ENCODE measurements at regions not wholly inside any gene's neighbourhood (a gene's known extent, or its start where the extent isn't known, plus 50 kb on each side); places are given as distances from the start of the nearest gene placed in this dataset.

DNA sequence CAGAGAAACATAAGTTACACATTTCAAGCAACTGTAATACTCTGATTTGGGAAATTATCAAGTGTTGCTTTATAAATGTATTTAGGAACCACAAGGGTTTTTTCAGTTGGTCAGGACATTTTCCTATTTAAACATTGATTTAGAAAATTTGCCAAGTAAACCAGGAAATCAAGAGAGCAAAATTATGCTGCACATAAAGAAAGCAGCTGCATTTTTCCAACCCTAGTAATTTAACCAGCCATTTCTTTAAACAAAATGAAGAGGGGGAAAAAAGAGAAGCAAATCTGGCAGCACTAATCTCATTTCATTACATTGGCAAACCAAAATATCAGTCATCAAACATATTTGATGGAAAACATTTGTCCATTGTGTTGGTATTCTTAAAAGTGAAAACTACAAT is 271.4 kb downstream of the TLE1 start:
- Histone ChIP-seq H2AK5ac (ENCODE audit: low read length, severe bottlenecking) (no peak overlapping the region), H3K4ac (ENCODE audit: low read depth in 1 of 2, low read length in 2 of 2) (no peak overlapping the region), H3K36me3 (ENCODE audit: control insufficient read depth in 1 of 2, insufficient read depth in 2 of 2, low read depth in 1 of 2, low read length in 2 of 2) (no peaks in the 10 kb centered on the region), H3K23ac (ENCODE audit: low read length in 2 of 2) (no peak overlapping the region), H3K14ac (ENCODE audit: low read length in 2 of 2) (no peak overlapping the region), H3K9ac (ENCODE audit: low read length) (no peak overlapping the region), H2AFZ (ENCODE audit: low read depth, low read length) (no peak overlapping the region), H3K27ac (ENCODE audit: low read length, poor library complexity, severe bottlenecking) (no peak overlapping the region), H2BK12ac (ENCODE audit: low read length in 2 of 2) (no peak overlapping the region), H3K4me1 (ENCODE audit: control insufficient read depth, insufficient read depth, low read depth, low read length) (no peaks in the 10 kb centered on the region), H3K27me3 (ENCODE audit: control insufficient read depth in 1 of 2, insufficient read depth in 1 of 2, low read length in 2 of 2) (no peaks in the 10 kb centered on the region), H3K4me3 (ENCODE audit: insufficient read depth in 1 of 2, low read depth in 1 of 2, low read length in 2 of 2) (no peak overlapping the region), H4K8ac (ENCODE audit: low read length) (no peak overlapping the region), H4K91ac (ENCODE audit: low read length) (no peak overlapping the region), H2BK120ac (ENCODE audit: low read depth, low read length) (no peak overlapping the region), H3K4me2 (ENCODE audit: low read length, poor library complexity, severe bottlenecking) (no peak overlapping the region), H3K79me1 (replicated peaks; ENCODE audit: low read length, poor library complexity, severe bottlenecking) (no peaks in the 10 kb centered on the region), H2BK15ac (ENCODE audit: low read depth, poor library complexity, severe bottlenecking) (no peak overlapping the region), H2BK5ac (ENCODE audit: low read depth, low read length, poor library complexity, severe bottlenecking) (no peak overlapping the region), H3K18ac (ENCODE audit: low read depth in 1 of 2, low read length in 2 of 2) (no peak overlapping the region), H3K9me3 (ENCODE audit: control insufficient read depth, low read length) (peaks cover 26% of the 10 kb centered on the region)
- DNase-seq: no peak

DNA sequence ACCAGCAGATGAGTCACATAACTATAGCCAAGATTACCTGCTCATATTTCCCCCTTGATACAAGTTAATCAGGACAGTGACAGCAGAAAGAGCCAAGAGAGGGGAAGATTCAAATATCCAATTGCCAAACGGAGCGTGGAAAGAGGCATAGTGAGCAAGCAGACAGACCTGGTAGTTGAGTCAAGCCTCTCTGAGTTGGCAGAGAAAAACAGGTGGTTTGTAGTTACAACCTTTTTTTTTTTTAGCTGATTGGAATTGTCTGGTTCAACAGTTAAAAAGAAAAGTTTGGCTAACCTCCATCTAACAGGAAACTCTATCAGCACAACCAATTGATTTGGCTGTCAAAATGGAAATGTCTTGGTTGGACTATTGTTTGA is 272.1 kb downstream of the TLE1 start:
- no peak overlapping the region for H3K4ac ChIP-seq (ENCODE audit: low read depth in 1 of 2, low read length in 2 of 2)
- no peak overlapping the region for H3K14ac ChIP-seq (ENCODE audit: low read length in 2 of 2)
- H3K9me3 ChIP-seq (ENCODE audit: control insufficient read depth, low read length): peaks cover 26% of the 10 kb centered on the region
- no peaks in the 10 kb centered on the region for H3K36me3 ChIP-seq (ENCODE audit: control insufficient read depth in 1 of 2, insufficient read depth in 2 of 2, low read depth in 1 of 2, low read length in 2 of 2)
- no peaks in the 10 kb centered on the region for H3K79me1 ChIP-seq (replicated peaks; ENCODE audit: low read length, poor library complexity, severe bottlenecking)
- no peak overlapping the region for H4K91ac ChIP-seq (ENCODE audit: low read length)
- no peak overlapping the region for H3K27ac ChIP-seq (ENCODE audit: low read length, poor library complexity, severe bottlenecking)
- H3K4me2 ChIP-seq (ENCODE audit: low read length, poor library complexity, severe bottlenecking): no peak overlapping the region
- no peaks in the 10 kb centered on the region for H3K27me3 ChIP-seq (ENCODE audit: control insufficient read depth in 1 of 2, insufficient read depth in 1 of 2, low read length in 2 of 2)
- no peak overlapping the region for H2AFZ ChIP-seq (ENCODE audit: low read depth, low read length)
- H2BK15ac ChIP-seq (ENCODE audit: low read depth, poor library complexity, severe bottlenecking): no peak overlapping the region
- no peaks in the 10 kb centered on the region for H3K4me1 ChIP-seq (ENCODE audit: control insufficient read depth, insufficient read depth, low read depth, low read length)
- H4K8ac ChIP-seq (ENCODE audit: low read length): no peak overlapping the region
- no peak overlapping the region for H3K9ac ChIP-seq (ENCODE audit: low read length)
- no peak overlapping the region for H2AK5ac ChIP-seq (ENCODE audit: low read length, severe bottlenecking)
- 96% methylated on average over 2 of the region's 2 CpGs for WGBS
- H3K4me3 ChIP-seq (ENCODE audit: insufficient read depth in 1 of 2, low read depth in 1 of 2, low read length in 2 of 2): no peak overlapping the region
- peak overlapping the region; percentile 2 for H2BK120ac ChIP-seq (ENCODE audit: low read depth, low read length)
- H2BK5ac ChIP-seq (ENCODE audit: low read depth, low read length, poor library complexity, severe bottlenecking): no peak overlapping the region
- H3K23ac ChIP-seq (ENCODE audit: low read length in 2 of 2): no peak overlapping the region
- DNase-seq: no peak
- no peak overlapping the region for H3K18ac ChIP-seq (ENCODE audit: low read depth in 1 of 2, low read length in 2 of 2)
- H2BK12ac ChIP-seq (ENCODE audit: low read length in 2 of 2): no peak overlapping the region

DNA sequence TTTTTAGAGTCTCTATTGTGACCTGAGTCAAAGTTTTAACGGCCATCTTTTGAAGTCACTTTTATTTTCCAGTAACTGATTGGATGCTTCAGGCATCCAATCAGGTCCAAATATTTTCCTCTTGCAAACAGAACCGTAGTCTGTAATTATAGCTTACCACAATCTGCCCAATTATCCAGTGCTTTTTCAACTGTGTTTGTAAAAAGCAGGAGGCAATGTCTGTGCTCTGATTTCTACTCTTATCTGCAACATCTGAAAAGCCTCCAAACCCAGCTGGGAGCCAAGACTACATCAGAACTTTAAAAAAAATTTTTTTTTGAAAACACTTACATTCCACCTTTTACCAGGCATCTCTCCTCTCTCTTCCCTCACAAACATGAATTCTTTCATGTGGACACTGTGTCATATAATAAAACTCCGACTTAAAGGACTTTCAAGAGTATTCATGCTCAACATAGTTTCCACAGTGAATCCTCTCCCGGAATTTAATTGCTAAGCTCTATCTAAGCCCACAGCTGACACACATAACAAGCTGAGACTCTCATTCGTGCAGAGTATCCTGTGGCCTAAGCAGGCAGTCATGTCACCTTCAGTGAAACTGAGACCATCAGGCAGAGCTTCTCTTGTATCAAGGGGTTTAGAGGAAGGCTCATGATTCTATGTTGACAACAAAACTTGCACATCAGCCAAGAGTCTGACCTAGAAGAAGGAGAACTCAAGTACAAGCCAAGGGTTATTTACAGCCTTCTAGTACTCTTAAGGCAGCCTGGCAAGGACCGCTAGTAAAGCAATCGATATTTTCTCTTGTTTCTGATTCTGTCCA is 272.7 kb downstream of the TLE1 start:
- H3K4me2 ChIP-seq (ENCODE audit: low read length, poor library complexity, severe bottlenecking): no peak overlapping the region
- no peak overlapping the region for H3K4me3 ChIP-seq (ENCODE audit: insufficient read depth in 1 of 2, low read depth in 1 of 2, low read length in 2 of 2)

DNA sequence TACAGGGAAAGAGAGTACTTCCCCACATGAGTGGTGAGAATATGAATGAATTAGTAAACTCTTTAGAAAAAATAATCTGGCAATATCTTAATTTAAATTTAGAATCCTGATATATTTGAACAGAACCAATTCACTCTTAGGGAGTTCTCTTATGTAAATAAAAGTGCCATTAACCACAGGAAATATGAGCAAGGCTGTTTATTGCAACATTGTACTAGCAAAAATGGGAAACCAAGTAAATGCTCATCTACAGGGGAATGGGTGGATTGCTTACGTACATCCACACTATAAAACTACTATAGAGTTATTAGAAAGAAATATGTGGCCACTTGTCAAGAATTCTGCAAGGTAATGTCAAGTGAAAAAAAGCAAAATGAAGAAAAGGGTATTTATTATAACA is 274.5 kb downstream of the TLE1 start:
- Histone ChIP-seq H3K4me2 (ENCODE audit: low read length, poor library complexity, severe bottlenecking) (no peak overlapping the region), H2BK5ac (ENCODE audit: low read depth, low read length, poor library complexity, severe bottlenecking) (no peak overlapping the region)

More for the DNA sequence above, 272.7 kb downstream of the TLE1 start:
- H4K91ac ChIP-seq (ENCODE audit: low read length): no peak overlapping the region
- no peak overlapping the region for H2AK5ac ChIP-seq (ENCODE audit: low read length, severe bottlenecking)
- no peak overlapping the region for H3K4ac ChIP-seq (ENCODE audit: low read depth in 1 of 2, low read length in 2 of 2)
- H2BK120ac ChIP-seq (ENCODE audit: low read depth, low read length): peak overlapping the region; percentile 2
- peak; percentile 37 for DNase-seq
- WGBS: 90% methylated on average over 7 of the region's 7 CpGs
- H3K18ac ChIP-seq (ENCODE audit: low read depth in 1 of 2, low read length in 2 of 2): peak overlapping the region in 1 of 2 experiments; percentile 2
- H2AFZ ChIP-seq (ENCODE audit: low read depth, low read length): no peak overlapping the region
- no peaks in the 10 kb centered on the region for H3K79me1 ChIP-seq (replicated peaks; ENCODE audit: low read length, poor library complexity, severe bottlenecking)
- H2BK5ac ChIP-seq (ENCODE audit: low read depth, low read length, poor library complexity, severe bottlenecking): no peak overlapping the region
- H3K27me3 ChIP-seq (ENCODE audit: control insufficient read depth in 1 of 2, insufficient read depth in 1 of 2, low read length in 2 of 2): no peaks in the 10 kb centered on the region
- no peak overlapping the region for H3K9ac ChIP-seq (ENCODE audit: low read length)
- no peaks in the 10 kb centered on the region for H3K4me1 ChIP-seq (ENCODE audit: control insufficient read depth, insufficient read depth, low read depth, low read length)
- peaks cover 29% of the 10 kb centered on the region for H3K9me3 ChIP-seq (ENCODE audit: control insufficient read depth, low read length)
- no peak overlapping the region for H2BK15ac ChIP-seq (ENCODE audit: low read depth, poor library complexity, severe bottlenecking)
- no peak overlapping the region for H3K14ac ChIP-seq (ENCODE audit: low read length in 2 of 2)
- no peak overlapping the region for H4K8ac ChIP-seq (ENCODE audit: low read length)
- H3K23ac ChIP-seq (ENCODE audit: low read length in 2 of 2): no peak overlapping the region
- H3K27ac ChIP-seq (ENCODE audit: low read length, poor library complexity, severe bottlenecking): no peak overlapping the region
- peak overlapping the region in 1 of 2 experiments; percentile 47 for H2BK12ac ChIP-seq (ENCODE audit: low read length in 2 of 2)
- no peaks in the 10 kb centered on the region for H3K36me3 ChIP-seq (ENCODE audit: control insufficient read depth in 1 of 2, insufficient read depth in 2 of 2, low read depth in 1 of 2, low read length in 2 of 2)

More for the DNA sequence above, 274.5 kb downstream of the TLE1 start:
- no peak overlapping the region for H3K9ac ChIP-seq (ENCODE audit: low read length)
- H3K4ac ChIP-seq (ENCODE audit: low read depth in 1 of 2, low read length in 2 of 2): no peak overlapping the region
- no peak overlapping the region for H3K4me3 ChIP-seq (ENCODE audit: insufficient read depth in 1 of 2, low read depth in 1 of 2, low read length in 2 of 2)
- DNase-seq: peak; percentile 15
- no peaks in the 10 kb centered on the region for H3K36me3 ChIP-seq (ENCODE audit: control insufficient read depth in 1 of 2, insufficient read depth in 2 of 2, low read depth in 1 of 2, low read length in 2 of 2)
- no CpG with 5 or more reads among the region's 1 CpG for WGBS
- H3K27me3 ChIP-seq (ENCODE audit: control insufficient read depth in 1 of 2, insufficient read depth in 1 of 2, low read length in 2 of 2): no peaks in the 10 kb centered on the region
- no peak overlapping the region for H2AK5ac ChIP-seq (ENCODE audit: low read length, severe bottlenecking)
- H2BK12ac ChIP-seq (ENCODE audit: low read length in 2 of 2): no peak overlapping the region
- no peak overlapping the region for H2AFZ ChIP-seq (ENCODE audit: low read depth, low read length)
- H3K27ac ChIP-seq (ENCODE audit: low read length, poor library complexity, severe bottlenecking): no peak overlapping the region
- H3K18ac ChIP-seq (ENCODE audit: low read depth in 1 of 2, low read length in 2 of 2): no peak overlapping the region
- H3K14ac ChIP-seq (ENCODE audit: low read length in 2 of 2): no peak overlapping the region
- H3K23ac ChIP-seq (ENCODE audit: low read length in 2 of 2): no peak overlapping the region
- H4K8ac ChIP-seq (ENCODE audit: low read length): no peak overlapping the region
- no peak overlapping the region for H2BK120ac ChIP-seq (ENCODE audit: low read depth, low read length)
- no peak overlapping the region for H2BK15ac ChIP-seq (ENCODE audit: low read depth, poor library complexity, severe bottlenecking)
- H3K9me3 ChIP-seq (ENCODE audit: control insufficient read depth, low read length): peaks cover 17% of the 10 kb centered on the region
- H3K4me1 ChIP-seq (ENCODE audit: control insufficient read depth, insufficient read depth, low read depth, low read length): no peaks in the 10 kb centered on the region
- no peak overlapping the region for H4K91ac ChIP-seq (ENCODE audit: low read length)
- H3K79me1 ChIP-seq (replicated peaks; ENCODE audit: low read length, poor library complexity, severe bottlenecking): no peaks in the 10 kb centered on the region

All from mesenchymal stem cell (in vitro differentiated cells and primary cell).